Activated CD4-positive, alpha-beta T cell treated with anti-CD3 and anti-CD28 coated beads for 4 hours (primary cell): ENCODE measurements at regions not wholly inside any gene's neighbourhood (a gene's known extent, or its start where the extent isn't known, plus 50 kb on each side); places are given as distances from the start of the nearest gene placed in this dataset.

Experiments
- DNase-seq, 2 donors: peaks; one replicate each; pipeline ENCODE4 v3.0.0-alpha.2; 2020

DNA sequence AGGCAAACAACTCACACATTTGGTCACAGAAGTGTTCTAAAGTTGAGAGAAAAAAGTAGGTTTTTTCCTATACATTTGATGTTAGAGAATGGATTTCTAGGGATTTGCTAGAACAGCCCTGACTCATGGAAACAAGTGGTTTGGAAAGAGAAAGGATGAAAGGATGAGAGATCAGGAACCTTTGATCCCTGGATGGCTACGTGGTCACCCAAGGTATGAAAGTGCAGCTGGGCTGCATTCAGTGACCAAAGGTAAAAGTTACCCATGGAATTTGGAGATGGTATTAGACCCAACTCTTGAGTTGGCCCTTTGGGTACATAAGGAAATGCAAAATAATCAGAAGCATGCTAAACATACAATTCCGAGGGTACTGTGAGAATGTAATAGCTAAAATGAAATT, 61.3 kb upstream of the SPIN1 start:
- DNase-seq = no peak

DNA sequence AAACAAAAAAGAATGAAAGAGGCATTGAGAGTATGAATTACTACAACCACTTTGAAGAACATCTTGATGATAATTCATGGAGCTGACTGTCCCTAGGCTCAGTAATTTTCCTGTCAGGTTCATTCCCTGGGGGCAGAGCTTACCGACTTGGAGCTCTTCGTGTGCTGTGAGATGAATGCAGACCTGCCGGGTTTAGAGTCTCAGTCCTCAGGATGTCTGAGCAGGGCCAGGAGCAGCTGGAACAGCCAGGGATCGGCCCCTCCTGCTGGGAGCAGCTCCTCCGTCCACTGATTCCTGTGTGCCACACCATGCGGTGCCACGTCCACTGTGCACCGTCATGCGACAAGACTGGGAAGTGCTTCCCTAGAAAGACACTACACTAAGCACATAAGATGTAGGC, 62.2 kb upstream of the SPIN1 start:
- DNase-seq = no peak

DNA sequence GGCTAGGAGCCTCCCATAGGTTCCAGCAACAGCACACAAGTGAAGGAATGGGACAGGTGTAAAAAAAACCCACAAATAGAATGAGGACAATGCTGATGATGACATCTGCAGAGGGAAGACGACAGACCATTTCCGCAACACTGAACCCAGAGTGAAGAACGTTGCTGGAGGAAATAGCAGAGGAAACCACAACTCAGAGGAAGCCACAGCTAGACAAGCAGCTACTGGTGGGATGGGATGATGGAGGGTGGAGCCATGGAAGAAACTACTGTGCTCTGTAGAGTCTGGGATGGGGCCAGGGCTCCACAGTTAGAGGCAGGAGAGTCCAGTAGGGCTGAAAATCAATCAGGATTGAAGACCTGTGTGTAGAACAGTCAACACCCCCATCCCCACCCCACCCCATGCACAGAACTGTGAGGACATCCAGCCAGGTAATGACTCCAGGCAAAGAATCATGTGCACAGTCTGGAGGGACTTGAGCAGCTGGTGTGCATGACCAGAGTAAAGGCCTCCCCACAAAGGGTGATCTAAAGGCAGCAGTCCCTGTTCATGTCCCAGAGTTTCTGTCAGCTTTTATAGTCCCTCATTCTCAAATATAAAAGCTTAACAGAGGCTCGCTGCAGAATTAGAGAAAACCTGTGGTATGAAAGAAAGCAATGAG, 65.2 kb upstream of the SPIN1 start:
- peak; percentile 30 to 41 for DNase-seq

DNA sequence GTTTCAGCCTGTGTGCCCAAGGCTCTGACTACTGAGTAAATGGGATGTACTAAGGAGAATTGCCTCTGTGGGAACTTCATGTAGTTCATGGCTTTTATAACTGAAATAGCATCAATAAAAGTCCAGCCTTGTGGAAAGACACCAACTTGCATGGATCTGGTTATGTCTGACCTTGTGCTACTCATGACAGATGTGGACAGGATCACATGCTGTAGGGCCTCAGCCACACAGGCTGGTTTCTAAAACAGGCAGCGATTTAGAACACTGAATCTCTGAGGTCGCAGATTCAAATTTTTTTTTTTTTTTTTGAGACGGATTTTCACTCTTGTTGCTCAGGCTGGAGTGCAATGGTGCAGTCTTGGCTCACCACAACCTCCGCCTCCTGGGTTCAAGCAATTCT, 66.5 kb upstream of the SPIN1 start:
- no peak for DNase-seq

DNA sequence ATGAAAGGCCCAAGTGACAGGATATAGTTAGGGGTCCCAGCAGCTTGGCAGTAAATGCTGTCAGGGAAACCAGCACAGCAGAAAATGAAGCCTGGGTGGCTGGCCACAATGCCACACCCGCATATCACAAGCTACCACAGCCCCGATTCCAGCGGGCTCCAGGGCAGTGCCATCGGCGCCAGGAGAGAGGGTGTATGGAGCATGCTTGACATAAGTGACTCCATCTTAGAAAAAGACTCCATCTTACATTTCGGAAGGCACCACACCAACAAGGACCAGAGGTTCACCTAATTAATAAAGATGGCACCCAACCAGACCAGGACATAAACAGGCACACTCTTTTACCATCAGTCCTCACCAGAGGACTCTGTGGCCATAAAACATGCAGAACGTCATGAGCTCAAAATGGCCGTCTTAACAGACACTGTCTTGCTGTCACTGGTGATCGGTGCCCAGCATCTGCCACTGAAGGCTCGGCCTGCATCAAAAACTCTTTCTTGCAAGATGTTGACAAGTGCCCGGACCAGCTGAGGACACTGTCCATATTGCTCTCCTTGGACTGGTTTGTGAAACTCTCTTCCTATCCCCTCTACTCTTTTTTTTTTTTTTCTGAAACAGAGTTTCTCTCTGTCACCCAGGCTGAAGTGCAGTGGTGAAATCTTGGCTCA, 67.4 kb upstream of the SPIN1 start:
- no peak for DNase-seq

DNA sequence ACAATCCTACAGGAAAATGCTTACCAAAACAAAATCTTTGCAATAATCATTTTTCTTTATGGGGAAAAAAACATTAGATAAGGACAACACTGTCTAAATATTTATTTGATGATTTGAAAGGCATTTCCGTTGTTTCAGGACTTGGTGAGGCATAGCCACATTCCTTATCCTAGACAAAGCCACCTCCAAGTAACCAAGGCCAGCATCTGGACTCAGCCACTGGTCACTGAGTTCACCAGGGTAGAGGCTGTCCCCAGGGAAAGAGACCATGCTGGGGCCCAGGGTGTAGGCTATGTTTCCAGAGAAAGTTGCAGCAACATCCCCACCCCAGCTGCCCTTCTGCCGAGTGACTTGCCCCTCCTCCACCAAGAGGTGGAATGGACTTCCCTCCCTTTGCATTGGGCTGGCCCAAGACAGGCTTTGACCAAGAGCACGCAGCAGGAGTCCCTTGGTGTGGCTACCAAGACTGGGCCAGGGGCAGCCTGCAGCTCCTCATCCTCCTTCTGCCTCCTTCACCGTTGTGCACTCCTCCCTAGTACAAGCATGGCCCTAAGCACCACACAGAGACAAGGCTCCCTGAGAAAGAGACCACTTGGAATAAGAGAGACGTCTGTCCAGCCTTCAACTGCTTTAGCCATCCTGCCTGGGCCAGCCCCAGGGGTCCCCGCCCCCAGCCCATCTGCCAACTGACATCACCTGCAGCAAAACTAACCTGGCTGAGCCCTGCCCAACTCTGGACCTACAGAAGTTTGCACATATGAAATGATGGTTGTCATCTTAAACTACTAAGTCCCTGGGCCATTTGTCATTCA, 68.1 kb upstream of the SPIN1 start:
- no peak for DNase-seq

DNA sequence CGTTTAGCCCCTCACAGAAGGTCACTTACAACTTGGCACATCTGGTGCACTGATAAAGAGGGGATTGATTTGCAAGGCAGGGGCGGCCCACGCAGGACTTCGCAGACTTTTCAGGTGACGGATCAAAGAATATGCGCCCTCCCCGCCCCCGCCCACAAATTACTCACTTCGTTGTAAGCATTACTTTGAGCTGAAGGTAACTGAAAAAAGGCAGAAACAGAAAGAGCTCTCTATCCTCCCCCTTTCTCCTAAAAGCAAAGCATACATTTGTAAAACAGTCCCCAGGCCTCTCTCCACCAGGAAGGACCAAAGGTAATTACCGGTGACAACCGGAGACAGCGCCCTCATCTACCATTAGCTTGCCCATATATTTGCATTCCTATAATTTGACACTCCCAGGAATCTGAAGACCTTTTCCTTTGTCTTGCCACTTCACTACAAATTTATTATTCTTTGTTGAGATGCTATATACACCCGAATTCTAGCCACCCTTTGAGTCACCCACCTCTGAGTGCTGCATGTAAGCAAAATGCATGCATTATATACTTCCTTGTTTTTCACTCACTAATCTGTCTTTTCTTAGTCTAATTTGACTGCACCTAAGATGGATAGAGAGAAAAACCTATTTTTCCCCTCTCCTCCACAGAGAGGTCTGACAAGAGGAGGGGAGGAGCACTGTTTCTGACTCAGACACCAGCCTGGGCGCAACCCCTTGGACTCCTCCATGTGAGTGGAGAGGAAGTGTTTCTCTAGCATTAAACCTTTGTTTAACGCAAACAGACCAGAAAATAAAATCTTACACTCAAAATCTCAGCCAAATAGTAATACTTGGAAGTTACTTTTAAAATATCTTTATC, 74.7 kb upstream of the SPIN1 start:
- peak; percentile 52 to 62 for DNase-seq

DNA sequence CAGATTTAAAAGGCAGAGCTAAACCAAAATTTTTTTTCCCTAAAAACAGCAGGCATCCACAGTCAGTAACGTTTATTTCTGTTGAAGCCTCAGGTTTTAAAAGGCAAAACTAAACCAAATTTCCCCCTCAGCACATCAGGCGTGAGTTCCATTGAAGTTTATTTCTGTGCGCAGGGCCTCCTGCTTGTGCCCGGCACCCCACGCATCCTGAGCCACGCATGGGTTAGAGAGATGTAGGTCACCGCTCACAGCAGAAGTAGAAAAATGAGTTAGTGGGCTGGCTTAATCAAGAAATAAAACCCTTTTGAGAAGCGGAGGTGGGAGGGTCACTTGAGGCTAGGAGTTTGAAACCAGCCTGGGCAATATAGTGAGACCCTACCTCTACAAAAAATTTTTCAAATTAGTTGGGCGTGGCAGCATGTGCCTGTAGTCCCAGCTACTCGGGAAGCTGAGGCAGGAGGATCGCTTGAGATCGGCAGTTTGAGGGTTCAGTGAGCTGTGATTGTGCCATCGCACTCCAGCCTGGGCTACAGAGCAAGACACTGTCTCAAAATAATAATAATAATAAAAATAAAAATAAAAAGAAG, 75.6 kb upstream of the SPIN1 start:
- no peak for DNase-seq

DNA sequence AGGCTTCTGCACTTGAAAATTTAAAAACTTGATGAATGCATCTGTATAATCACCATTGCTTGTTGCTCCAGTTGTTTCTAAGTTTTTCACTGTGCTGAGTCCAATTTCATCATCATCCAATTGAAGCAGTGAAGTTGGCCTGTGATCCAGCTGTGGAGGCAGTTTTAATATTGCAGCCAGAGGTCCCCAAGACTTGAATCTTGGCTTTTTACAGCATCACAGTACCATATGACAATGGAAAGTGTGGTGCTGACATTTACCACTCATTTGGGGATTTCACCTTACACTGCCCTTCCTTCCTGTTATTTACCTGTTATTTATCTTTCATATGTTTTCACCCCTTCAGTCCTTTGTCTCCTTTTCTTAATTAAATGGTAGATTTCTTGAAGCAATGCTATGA, 76.2 kb upstream of the SPIN1 start:
- no peak for DNase-seq

DNA sequence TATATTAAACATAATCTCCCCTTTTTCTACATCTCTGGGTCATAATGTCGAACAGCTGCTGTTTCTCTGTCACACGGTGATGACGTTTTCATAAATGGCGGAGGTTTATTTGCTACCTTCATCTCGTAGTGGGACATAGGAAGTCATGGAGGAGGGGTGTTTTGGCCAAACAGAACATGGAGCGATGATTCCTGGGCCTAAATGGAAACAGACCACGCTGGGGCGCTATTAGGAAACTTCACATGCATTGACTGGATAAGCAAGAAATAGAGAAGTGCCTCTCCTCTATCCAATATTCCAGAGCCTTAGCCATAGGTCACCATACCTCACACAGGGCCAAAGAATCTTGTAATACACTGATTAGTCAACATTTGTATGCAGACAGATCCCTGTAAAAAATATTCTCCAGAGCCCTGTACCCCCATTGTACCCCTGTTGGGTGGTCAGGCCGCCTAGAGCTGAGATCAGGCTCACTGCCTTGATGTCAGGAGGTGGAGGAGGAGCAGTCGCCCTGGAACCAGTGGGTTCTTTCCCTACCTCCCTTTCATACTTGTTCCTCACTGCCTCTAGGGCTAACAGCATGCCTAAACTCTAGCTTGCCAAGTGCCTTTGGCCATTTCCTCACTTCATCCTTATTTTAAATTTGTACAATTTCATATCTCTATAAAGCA, 77.8 kb upstream of the SPIN1 start:
- DNase-seq = no peak

DNA sequence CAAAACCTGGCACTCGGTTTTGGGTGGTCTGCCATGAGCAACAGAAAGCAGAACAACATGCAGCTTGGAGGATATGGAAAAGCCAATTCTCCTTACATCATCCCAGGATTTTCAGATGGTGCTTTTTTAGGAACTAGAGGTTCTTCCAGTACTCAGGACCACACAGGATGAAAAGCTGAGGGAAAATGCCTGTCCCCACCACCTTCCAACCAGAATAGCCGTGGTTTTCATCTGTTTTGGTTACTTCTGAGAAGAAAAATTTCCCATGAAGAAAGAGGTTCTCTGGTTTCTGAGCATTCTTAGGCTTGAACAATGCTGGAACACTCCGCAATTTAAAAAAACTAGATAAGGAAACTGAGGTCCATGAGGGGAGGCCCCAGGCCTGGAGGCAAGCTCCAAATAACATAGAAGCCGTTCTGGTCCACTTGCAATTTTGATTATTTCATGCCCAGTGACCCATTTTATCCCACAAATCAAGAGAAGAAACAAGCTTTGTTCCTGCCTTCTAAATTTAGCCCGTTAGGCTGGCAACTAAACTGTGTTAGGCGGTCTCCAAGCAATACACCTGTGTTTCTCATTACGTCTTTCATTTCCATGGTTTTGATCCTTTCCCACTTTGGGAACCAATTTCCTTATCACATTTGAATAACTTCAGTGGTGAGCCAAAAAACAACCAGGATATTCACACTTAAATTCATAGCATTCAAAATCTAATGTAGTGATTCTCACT, 79.2 kb upstream of the SPIN1 start:
- no peak for DNase-seq

DNA sequence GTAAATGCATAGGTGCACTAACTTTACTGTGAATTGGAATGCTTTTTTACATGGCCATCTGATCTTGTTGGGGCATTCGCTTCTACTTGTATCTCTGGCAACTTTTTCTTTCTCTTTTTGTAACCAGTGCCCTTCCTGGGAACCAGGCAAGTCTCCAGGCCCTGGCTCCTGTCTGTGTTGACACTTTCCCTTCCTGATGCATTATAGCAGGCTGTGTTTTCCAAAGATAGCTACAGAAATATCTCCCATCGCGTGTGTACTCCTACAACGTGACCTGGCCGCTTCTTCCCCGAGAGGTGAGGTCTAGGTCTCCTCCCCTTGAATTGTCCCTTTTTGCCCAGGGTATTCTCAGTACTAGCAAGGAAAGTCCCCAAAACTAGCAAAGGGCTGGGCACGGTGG, 81.1 kb upstream of the SPIN1 start:
- no peak for DNase-seq

DNA sequence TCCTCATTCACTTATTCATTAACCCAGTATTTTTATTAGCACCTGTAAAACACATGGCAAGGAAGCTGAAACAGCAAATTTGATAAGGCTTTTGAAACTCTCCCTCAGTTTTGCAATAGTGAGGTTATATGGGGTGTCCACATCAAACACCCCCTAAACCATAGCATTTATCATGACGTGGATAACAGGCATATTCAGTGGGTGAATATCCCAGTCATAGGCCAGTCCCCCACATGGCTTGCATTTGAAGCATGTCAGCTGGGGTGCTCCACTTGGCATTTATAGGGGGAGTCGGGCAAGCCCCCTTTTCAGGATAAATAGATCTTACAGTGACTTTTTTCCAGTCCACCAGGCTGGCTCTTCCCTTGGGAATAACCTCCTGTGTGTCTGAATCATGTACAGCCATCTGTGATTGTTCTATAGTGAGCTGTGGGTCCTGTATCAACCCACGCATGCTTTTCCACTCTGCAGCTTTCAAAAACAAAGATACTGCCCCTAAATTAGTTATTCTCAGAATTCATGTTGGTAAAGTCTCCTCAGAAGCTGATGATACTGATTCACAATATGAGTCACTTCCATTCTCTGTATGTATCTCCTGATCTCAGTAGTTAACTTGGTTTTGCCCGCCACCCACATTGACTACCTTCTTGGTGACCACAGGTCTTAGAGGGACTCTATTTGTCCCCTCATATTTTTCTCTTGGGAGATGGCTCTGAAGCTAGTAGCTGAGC, 84.4 kb upstream of the SPIN1 start:
- peak; percentile 7 to 17 for DNase-seq

DNA sequence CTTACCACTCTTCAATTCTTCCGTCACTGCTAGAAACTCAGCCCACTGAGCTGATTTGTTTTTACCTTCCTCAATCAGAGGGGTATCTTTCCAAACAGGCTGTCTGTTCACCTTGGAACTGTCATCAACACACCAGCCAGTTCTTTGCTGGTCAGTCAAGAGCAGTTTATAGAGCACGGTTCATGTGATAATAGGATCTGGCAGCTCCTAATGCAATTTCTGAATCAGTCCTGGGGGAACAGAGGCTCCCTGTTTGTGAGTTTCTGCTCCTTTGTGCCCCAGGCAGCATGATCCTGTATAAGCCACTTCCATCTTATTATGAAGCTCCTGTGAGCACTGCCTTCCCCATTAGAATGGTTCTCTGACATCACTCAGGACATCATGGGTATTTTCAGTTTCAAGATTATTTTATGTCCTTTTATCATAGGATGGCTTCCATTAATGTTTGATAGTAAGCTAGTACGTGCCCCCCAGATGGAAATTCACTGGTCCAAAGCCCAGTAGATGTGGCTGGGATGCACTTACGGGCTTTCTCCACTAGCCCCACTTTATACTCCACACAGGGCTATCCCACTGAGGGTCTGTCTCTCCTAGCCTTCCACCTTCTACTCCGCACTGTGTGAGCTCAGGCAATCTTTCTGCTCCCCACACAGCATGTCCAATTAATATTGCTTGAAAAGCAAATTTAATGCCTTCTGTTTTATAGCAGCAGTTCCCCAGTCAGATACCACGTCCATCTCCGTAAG, 85.5 kb upstream of the SPIN1 start:
- DNase-seq = no peak

DNA sequence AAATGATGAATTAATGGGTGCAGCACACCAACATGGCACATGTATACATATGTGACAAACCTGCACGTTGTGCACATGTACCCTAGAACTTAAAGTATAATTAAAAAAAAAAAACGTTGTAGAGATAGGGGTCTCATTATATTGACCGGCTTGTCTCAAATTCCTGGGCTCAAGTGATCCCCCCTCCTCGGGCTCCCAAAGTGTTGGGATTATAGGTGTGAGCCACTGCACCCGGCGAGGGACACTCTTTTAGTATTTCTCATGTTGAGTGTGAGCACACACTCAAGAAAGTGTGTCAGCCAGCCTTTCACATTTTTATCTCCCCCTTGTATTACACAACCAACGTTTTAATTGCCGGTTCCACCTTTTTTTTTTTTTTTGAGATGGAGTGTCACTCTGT, 87.7 kb upstream of the SPIN1 start:
- no peak for DNase-seq

DNA sequence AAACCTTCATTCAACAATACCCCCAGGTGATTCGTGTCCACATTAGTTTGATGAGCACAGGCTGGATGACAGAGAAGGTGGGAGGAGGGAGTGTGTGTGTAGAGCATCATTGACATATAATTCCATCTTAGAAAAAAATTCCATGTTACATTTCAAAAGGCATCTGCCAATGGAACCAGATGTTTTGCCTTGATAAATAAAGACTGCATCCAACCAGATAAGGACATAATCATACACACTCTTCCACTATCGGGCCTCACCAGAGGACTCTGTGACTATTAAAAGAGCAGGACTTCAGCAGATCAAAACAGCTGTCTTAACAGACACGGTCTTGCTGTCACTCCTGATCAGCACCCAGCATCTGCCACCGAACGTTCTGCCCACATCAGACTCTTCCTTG, 96.4 kb upstream of the SPIN1 start:
- no peak for DNase-seq

DNA sequence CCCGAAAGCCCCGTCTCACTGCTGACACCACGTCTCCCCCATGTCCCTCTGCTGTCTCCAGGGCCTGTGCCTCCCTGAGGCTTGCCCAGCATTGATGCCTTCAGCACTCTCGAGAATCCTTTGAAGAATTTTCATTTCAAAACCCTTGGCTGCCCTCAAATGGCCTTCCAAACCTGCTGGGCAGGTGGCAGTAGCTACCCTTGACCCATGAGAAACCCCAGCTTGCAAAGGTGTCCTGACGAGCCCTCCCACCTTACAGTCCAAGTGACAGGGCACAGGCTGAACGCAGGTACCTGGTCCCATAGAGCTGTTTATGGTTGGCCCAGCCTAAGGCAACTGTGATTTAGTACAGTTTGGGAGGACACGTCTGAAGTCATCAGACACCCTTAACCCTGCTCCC, 97.2 kb upstream of the SPIN1 start:
- DNase-seq = no peak

DNA sequence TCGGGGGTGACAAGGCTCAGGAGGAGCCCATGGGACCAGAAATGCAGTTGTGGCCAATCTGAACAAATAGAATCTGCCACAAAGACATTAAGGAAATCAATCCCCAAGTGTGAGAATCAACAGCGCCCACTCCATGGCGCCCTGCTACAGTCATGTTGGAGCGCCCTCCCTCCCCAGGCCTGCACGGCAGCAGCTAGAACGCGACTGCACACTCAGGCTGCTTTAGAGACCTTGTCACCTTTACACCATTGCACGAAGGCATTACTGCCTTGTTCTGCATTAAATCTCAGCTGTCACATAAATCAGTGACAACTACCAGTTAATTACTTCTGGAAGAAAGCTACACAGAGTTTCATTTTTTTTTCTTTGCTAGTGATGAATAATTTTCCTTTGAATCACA, 98.7 kb upstream of the SPIN1 start:
- no peak for DNase-seq

DNA sequence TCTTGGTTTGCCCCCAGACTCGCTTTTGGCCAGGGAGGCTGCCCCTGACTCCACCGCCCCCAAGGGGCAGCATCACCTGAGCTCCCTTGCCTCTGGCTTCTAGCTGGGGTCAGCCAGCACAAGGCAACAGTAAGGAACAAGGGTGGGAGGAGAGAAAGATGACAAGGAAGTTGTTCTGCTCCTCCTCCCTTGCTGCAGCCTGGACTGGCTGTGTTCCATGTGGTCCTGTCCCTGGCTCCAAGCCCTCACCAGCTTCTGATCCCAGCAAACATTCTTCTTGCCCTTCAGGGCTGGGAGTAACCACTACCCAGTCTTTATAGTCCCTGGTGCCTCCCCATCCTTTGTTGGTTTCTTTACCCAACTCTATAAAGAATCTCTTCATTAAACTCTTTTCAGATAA, 100.3 kb upstream of the SPIN1 start:
- no peak for DNase-seq

DNA sequence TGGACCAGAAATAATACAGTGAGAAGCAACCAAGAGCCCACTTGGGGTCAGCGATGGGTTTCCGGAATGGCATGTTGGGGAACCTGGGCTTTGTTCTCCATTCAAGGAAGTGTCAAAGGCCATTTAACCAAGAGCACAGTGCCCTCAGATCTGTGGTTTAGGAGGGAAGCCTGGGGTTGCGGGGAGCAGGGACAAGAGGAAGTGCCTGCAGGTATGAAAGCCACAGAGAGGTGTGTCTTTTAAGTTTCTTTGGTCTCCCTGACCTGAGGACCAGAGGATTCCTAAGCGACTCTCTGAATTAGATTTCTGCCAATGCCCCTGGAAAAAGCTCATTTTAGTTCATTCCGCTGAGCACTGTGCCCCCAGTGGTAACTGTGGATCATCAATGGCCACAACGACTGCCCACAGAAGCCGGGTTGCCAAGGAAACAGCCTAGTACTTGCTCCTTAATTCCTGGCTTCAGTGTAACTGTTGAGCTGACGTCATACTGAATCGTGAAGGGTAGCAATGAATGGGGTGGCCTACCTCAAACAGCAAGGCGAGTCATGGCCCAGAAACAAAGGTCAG, 107.3 kb upstream of the SPIN1 start:
- DNase-seq = no peak
